ENCODE measurements at regions not wholly inside any gene's neighbourhood (a gene's known extent, or its start where the extent isn't known, plus 50 kb on each side); places are given as distances from the start of the nearest gene placed in this dataset.
"Not testable (repeated sequence)": the region's sequence is repeated elsewhere in the genome, so short reads cannot be mapped to it uniquely, and the experiment has no call there.

GRCh38 chr12:91721023-91721422 is 424.6 kb downstream of the BTG1 start:
- intact Hi-C loops (cut with DNase I) = no loop called here
- H3K27me3 ChIP-seq = no peaks in the 10 kb centered on the region
- no peaks in the 10 kb centered on the region for H3K9me3 ChIP-seq
- no peak overlapping the region for H3K27ac ChIP-seq
- H3K9ac ChIP-seq (ENCODE audit: low read depth in 2 of 2, low read length in 2 of 2) = no peak overlapping the region
- no peak overlapping the region for H3K4me3 ChIP-seq
- TF ChIP-seq CTCF (IDR thresholded peaks at IDR 0.05) = no peak
- DNase-seq = no peak
- H3K36me3 ChIP-seq = no peaks in the 10 kb centered on the region
- no peaks in the 10 kb centered on the region for H3K4me1 ChIP-seq

- Histone ChIP-seq H3K4me3 (no peak overlapping the region), H3K9me3 (no peaks in the 10 kb centered on the region), H3K36me3 (no peaks in the 10 kb centered on the region), H3K4me1 (no peaks in the 10 kb centered on the region), H3K27me3 (no peaks in the 10 kb centered on the region), H3K27ac (no peak overlapping the region), H3K9ac (ENCODE audit: low read depth in 2 of 2, low read length in 2 of 2) (no peak overlapping the region)
- DNase-seq = no peak
- no peak for TF ChIP-seq CTCF (IDR thresholded peaks at IDR 0.05)
- intact Hi-C loops (cut with DNase I) = no loop called here
These were observed 427.3 kb downstream of the BTG1 start for GRCh38 chr12:91718326-91718725.

GRCh38 chr12:91717804-91718203 is 427.8 kb downstream of the BTG1 start:
- Histone ChIP-seq H3K9ac (ENCODE audit: low read depth in 2 of 2, low read length in 2 of 2) (no peak overlapping the region), H3K4me1 (no peaks in the 10 kb centered on the region), H3K36me3 (no peaks in the 10 kb centered on the region), H3K9me3 (no peaks in the 10 kb centered on the region), H3K4me3 (no peak overlapping the region), H3K27me3 (no peaks in the 10 kb centered on the region), H3K27ac (no peak overlapping the region)
- intact Hi-C loops (cut with DNase I) = no loop called here
- DNase-seq = no peak
- TF ChIP-seq CTCF (IDR thresholded peaks at IDR 0.05) = no peak

GRCh38 chr12:91711925-91712324 is 433.7 kb downstream of the BTG1 start:
- H3K27me3 ChIP-seq; H3K9ac ChIP-seq (ENCODE audit: low read depth in 2 of 2, low read length in 2 of 2); intact Hi-C loops (cut with DNase I); H3K36me3 ChIP-seq; H3K9me3 ChIP-seq; DNase-seq; H3K27ac ChIP-seq; H3K4me3 ChIP-seq; H3K4me1 ChIP-seq: not testable (repeated sequence)

GRCh38 chr12:91706466-91706865 is 439.2 kb downstream of the BTG1 start:
- Histone ChIP-seq H3K27ac (no peak overlapping the region), H3K9ac (ENCODE audit: low read depth in 2 of 2, low read length in 2 of 2) (no peak overlapping the region), H3K36me3 (no peaks in the 10 kb centered on the region), H3K9me3 (no peaks in the 10 kb centered on the region), H3K4me1 (no peaks in the 10 kb centered on the region), H3K27me3 (no peaks in the 10 kb centered on the region), H3K4me3 (no peak overlapping the region)
- no peak for TF ChIP-seq CTCF (IDR thresholded peaks at IDR 0.05)
- intact Hi-C loops (cut with DNase I) = no loop called here
- no peak for DNase-seq

GRCh38 chr12:91704446-91704845 is 441.2 kb downstream of the BTG1 start:
- TF ChIP-seq CTCF (IDR thresholded peaks at IDR 0.05) = no peak
- H3K9ac ChIP-seq (ENCODE audit: low read depth in 2 of 2, low read length in 2 of 2) = no peak overlapping the region
- H3K9me3 ChIP-seq = no peaks in the 10 kb centered on the region
- H3K27me3 ChIP-seq = no peaks in the 10 kb centered on the region
- H3K36me3 ChIP-seq = no peaks in the 10 kb centered on the region
- no peak for DNase-seq
- no peak overlapping the region for H3K27ac ChIP-seq
- no peak overlapping the region for H3K4me3 ChIP-seq
- intact Hi-C loops (cut with DNase I) = no loop called here
- no peaks in the 10 kb centered on the region for H3K4me1 ChIP-seq

Data from colonic mucosa (tissue), 4 donors.